ENCODE measurements at regions not wholly inside any gene's neighbourhood (a gene's known extent, or its start where the extent isn't known, plus 50 kb on each side); places are given as distances from the start of the nearest gene placed in this dataset.

DNA sequence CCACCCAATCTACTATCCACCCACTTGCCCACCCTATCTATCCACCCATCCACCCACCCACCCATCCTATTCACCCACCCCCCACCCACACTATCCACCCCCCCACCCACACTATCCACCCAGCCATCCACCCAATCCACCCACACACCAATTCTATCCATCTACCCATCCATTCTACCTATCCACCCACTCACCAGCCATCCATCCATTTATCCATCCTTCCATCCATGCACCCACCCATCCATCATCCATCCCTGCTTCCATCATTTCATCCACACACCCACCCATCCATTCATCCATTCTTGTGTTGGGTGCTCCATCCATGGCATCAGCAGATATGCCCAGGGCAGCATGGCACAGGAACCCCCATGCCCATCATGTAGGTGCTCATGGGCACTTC is 1206.6 kb downstream of the BRD1 start:
- TF ChIP-seq GATA2 (IDR thresholded peaks at IDR 0.05; ENCODE audit: low read depth, low read length) (no peak), GATA3 (IDR thresholded peaks at IDR 0.05; ENCODE audit: low read depth, low read length) (no peak)
